Liver (tissue), 7 donors: ENCODE measurements at regions not wholly inside any gene's neighbourhood (a gene's known extent, or its start where the extent isn't known, plus 50 kb on each side); places are given as distances from the start of the nearest gene placed in this dataset.
"Not testable (repeated sequence)": the region's sequence is repeated elsewhere in the genome, so short reads cannot be mapped to it uniquely, and the experiment has no call there.

ENCODE experiments used
- DNase-seq: peaks from one replicate; pipeline ENCODE4 v3.0.0-alpha.2; 2017; ENCODE audit warnings: low spot score
- H3K27ac ChIP-seq, 2 donors: one replicate each; pipeline ENCODE4 v1.7.0; 2013; ENCODE audit warnings: inconsistent platforms in 2 of 2, low read length in 2 of 2, control low read depth in 1 of 2, low read depth in 1 of 2, mild to moderate bottlenecking in 1 of 2
- H3K27me3 ChIP-seq, 4 donors: one replicate each; pipeline versions ENCODE4 v1.6.1 to v1.7.0; 2013; ENCODE audit warnings: low read length in 3 of 4, inconsistent platforms in 1 of 4, mild to moderate bottlenecking in 1 of 4, moderate library complexity in 1 of 4; ENCODE audit not compliant: control insufficient read depth in 4 of 4, insufficient read depth in 4 of 4
- H3K36me3 ChIP-seq, 4 donors: one replicate each; pipeline versions ENCODE4 v1.6.1 to v1.7.0; 2013; ENCODE audit warnings: low read length in 3 of 4, mild to moderate bottlenecking in 3 of 4, low read depth in 1 of 4, moderate library complexity in 1 of 4; ENCODE audit not compliant: control insufficient read depth in 4 of 4, insufficient read depth in 3 of 4
- H3K4me1 ChIP-seq, 4 donors: one replicate each; pipeline versions ENCODE4 v1.6.1 to v1.7.0; 2013; ENCODE audit warnings: low read length in 3 of 4, mild to moderate bottlenecking in 3 of 4, moderate library complexity in 1 of 4; ENCODE audit not compliant: control insufficient read depth in 4 of 4, insufficient read depth in 4 of 4
- H3K4me3 ChIP-seq, 3 donors: one replicate each; pipeline versions ENCODE4 v1.6.1 to v1.7.0; 2013; ENCODE audit warnings: low read length in 3 of 3, control low read depth in 1 of 3, low read depth in 1 of 3, mild to moderate bottlenecking in 1 of 3
- H3K9ac ChIP-seq, 2 donors: one replicate each; pipeline ENCODE4 v1.7.0; 2013; ENCODE audit warnings: low read length in 2 of 2, mild to moderate bottlenecking in 2 of 2, moderate library complexity in 2 of 2, control low read depth in 1 of 2, low read depth in 1 of 2
- H3K9me3 ChIP-seq, 4 donors: one replicate each; pipeline versions ENCODE4 v1.6.1 to v1.7.0; 2013; ENCODE audit warnings: low read length in 3 of 4; ENCODE audit not compliant: control insufficient read depth in 4 of 4
- EGR1 ChIP-seq, 2 donors: IDR thresholded peaks; 2 replicates each; pipeline ENCODE4 v1.6.1; 2016 to 2018; ENCODE audit warnings: antibody characterized with exemption in 2 of 2, low read depth in 2 of 2
- HNF4A ChIP-seq, 2 donors: conservative IDR thresholded peaks; 2 replicates each; pipeline ENCODE4 v1.6.1; 2016; ENCODE audit warnings: antibody characterized with exemption in 2 of 2, mild to moderate bottlenecking in 2 of 2
- HNF4G ChIP-seq: IDR thresholded peaks from 2 replicates; pipeline ENCODE4 v1.6.1; 2016; ENCODE audit warnings: antibody characterized with exemption
- JUND ChIP-seq, 2 donors: IDR thresholded peaks; 2 replicates each; pipeline ENCODE4 v1.6.1; 2016; ENCODE audit warnings: antibody characterized with exemption in 2 of 2
- MAX ChIP-seq: IDR thresholded peaks from 2 replicates; pipeline ENCODE4 v1.6.1; 2016; ENCODE audit warnings: antibody characterized with exemption
- RAD21 ChIP-seq, 2 donors: IDR thresholded peaks; 2 replicates each; pipeline ENCODE4 v1.6.1; 2016; ENCODE audit warnings: antibody characterized with exemption in 2 of 2, mild to moderate bottlenecking in 2 of 2
- REST ChIP-seq: IDR thresholded peaks from 2 replicates; pipeline ENCODE4 v1.6.1; 2016; ENCODE audit warnings: antibody characterized with exemption, mild to moderate bottlenecking
- RXRA ChIP-seq, 2 donors: IDR thresholded peaks; 2 replicates each; pipeline ENCODE4 v1.6.1; 2017 to 2018; ENCODE audit warnings: antibody characterized with exemption in 2 of 2, mild to moderate bottlenecking in 1 of 2
- SP1 ChIP-seq: IDR thresholded peaks from 2 replicates; pipeline ENCODE4 v1.6.1; 2018; ENCODE audit warnings: antibody characterized with exemption, mild to moderate bottlenecking
- YY1 ChIP-seq: IDR thresholded peaks from 2 replicates; pipeline ENCODE4 v1.6.1; 2016; ENCODE audit warnings: antibody characterized with exemption, mild to moderate bottlenecking
- WGBS: extraction: QIAGEN DNeasy Blood & Tissue Kit; methylation state at CpG from one replicate; pipeline ENCODE4 v1.1.7; 2013; 5-methylcytosine and 5-hydroxymethylcytosine counted together
- donor health status: healthy.
- donor health status: healthy.
- donor health status: healthy.
- donor health status: healthy.

GRCh38 chr16:29135098-29135497, 150.2 kb downstream of the LAT start:
- not testable (repeated sequence) for H3K27ac ChIP-seq, H3K27me3 ChIP-seq, H3K36me3 ChIP-seq, DNase-seq, H3K9ac ChIP-seq, H3K4me3 ChIP-seq, H3K9me3 ChIP-seq
- H3K4me1 ChIP-seq: peaks cover 0 to 14% (median 6%) of the 10 kb centered on the region in 4 donors
- 95% methylated on average over 6 of the region's 6 CpGs for WGBS

- DNase-seq, H3K27ac ChIP-seq, H3K27me3 ChIP-seq, H3K9ac ChIP-seq, H3K9me3 ChIP-seq, H3K4me3 ChIP-seq, H3K36me3 ChIP-seq: not testable (repeated sequence)
- WGBS: 93% methylated on average over 25 of the region's 25 CpGs
- peaks cover 0 to 23% (median 11%) of the 10 kb centered on the region in 4 donors for H3K4me1 ChIP-seq
Observed at GRCh38 chr16:29133681-29134430, 149.0 kb downstream of the LAT start.

- not testable (repeated sequence) for H3K9ac ChIP-seq, H3K27me3 ChIP-seq, H3K4me3 ChIP-seq, DNase-seq, H3K36me3 ChIP-seq, H3K27ac ChIP-seq, H3K9me3 ChIP-seq
- H3K4me1 ChIP-seq: peaks cover 0 to 30% (median 13%) of the 10 kb centered on the region in 4 donors
- 92% methylated on average over 15 of the region's 19 CpGs for WGBS
Observed at GRCh38 chr16:29132869-29133268, 148.0 kb downstream of the LAT start.

GRCh38 chr16:29132444-29132843, 147.6 kb downstream of the LAT start:
- H3K36me3 ChIP-seq, H3K4me3 ChIP-seq, DNase-seq, H3K27me3 ChIP-seq, H3K9me3 ChIP-seq, H3K9ac ChIP-seq: not testable (repeated sequence)
- H3K27ac ChIP-seq: peak overlapping the region in 1 of 2 donors; percentile 95
- 78% methylated on average over 14 of the region's 14 CpGs for WGBS
- peaks cover 0 to 30% (median 13%) of the 10 kb centered on the region in 4 donors for H3K4me1 ChIP-seq

- not testable (repeated sequence) for H3K27me3 ChIP-seq, H3K9me3 ChIP-seq, DNase-seq, H3K36me3 ChIP-seq
- Histone ChIP-seq H3K4me3 (peak overlapping the region in 1 of 3 donors; percentile 19), H3K9ac (peak overlapping the region in 1 of 2 donors; percentile 48), H3K27ac (peak overlapping the region; percentile 93 to 95), H3K4me1 (peaks cover 0 to 35% (median 17%) of the 10 kb centered on the region in 4 donors)
- TF ChIP-seq MAX (peak; percentile 53), REST (peak; percentile 30), RXRA (IDR thresholded peaks at IDR 0.05) (peak; percentile 55 to 81), RAD21 (IDR thresholded peaks at IDR 0.05) (peak in 1 of 2 donors; percentile 7), YY1 (peak; percentile 71), EGR1 (IDR thresholded peaks at IDR 0.05; ENCODE audit: low read depth in 2 of 2) (peak in 1 of 2 donors; percentile 13), SP1 (peak; percentile 52), HNF4G (peak; percentile 30), JUND (IDR thresholded peaks at IDR 0.05) (peak in 1 of 2 donors; percentile 26), HNF4A (conservative IDR thresholded peaks at IDR 0.05) (peak; percentile 80 to 86)
- 30% methylated on average over 33 of the region's 33 CpGs for WGBS
Observed at GRCh38 chr16:29130901-29131851, 146.3 kb downstream of the LAT start.
